Activated CD4-positive, alpha-beta memory T cell treated with anti-CD3 and anti-CD28 coated beads for 36 hours (primary cell): ENCODE measurements at regions not wholly inside any gene's neighbourhood (a gene's known extent, or its start where the extent isn't known, plus 50 kb on each side); places are given as distances from the start of the nearest gene placed in this dataset.

ENCODE experiments used
- CTCF ChIA-PET: fragments of 350-600 bp; sonication (Branson Sonifier 250); formaldehyde crosslinking; loops from one replicate; lab custom pipeline; 2021; ENCODE audit warnings: antibody characterized with exemption, inconsistent platforms; lab: Charles Lee
- POLR2A ChIA-PET: fragments of 350-600 bp; sonication (Branson Sonifier 250); formaldehyde crosslinking; loops from one replicate; lab custom pipeline; 2021; ENCODE audit warnings: antibody characterized with exemption; lab: Charles Lee
- DNase-seq: peaks from one replicate; pipeline ENCODE4 v3.0.0-alpha.2; 2020
- H3K27ac Mint-ChIP-seq: one replicate; pipeline ENCODE4 v1.8.0; 2021; ENCODE audit warnings: mixed read lengths
- H3K27me3 Mint-ChIP-seq: one replicate; pipeline ENCODE4 v1.8.0; 2021; ENCODE audit warnings: mixed read lengths
- H3K36me3 Mint-ChIP-seq: one replicate; pipeline ENCODE4 v1.8.0; 2021; ENCODE audit warnings: mixed read lengths
- H3K4me1 Mint-ChIP-seq: one replicate; pipeline ENCODE4 v1.8.0; 2021; ENCODE audit warnings: low read depth, mixed read lengths
- H3K4me3 Mint-ChIP-seq: one replicate; pipeline ENCODE4 v1.8.0; 2021; ENCODE audit warnings: mild to moderate bottlenecking, mixed read lengths
- H3K9me3 Mint-ChIP-seq: one replicate; pipeline ENCODE4 v1.8.0; 2021; ENCODE audit warnings: mixed read lengths
- intact Hi-C: fragments of 100-400 bp; cut with micrococcal nuclease; formaldehyde crosslinking; loops from one replicate; pipeline ENCODE4 v1.15.1; 2023

GRCh38 chr6:44048277-44048676 lies 79.0 kb downstream of the MRPL14 start:
- POLR2A ChIA-PET: no interaction called here
- Mint-ChIP-seq H3K27ac (no peak overlapping the region), H3K4me3 (no peak overlapping the region), H3K36me3 (no peaks in the 10 kb centered on the region), H3K9me3 (no peaks in the 10 kb centered on the region), H3K4me1 (peaks cover 4% of the 10 kb centered on the region), H3K27me3 (no peaks in the 10 kb centered on the region)
- CTCF ChIA-PET: interaction anchor here (0.7 to 1.1 kb wide), 2 partner anchors 11 to 380 kb away, joined by 3 read pairs; no protein-coding TSS in a partner anchor
- intact Hi-C loops: no loop called here
- DNase-seq: no peak

DNA sequence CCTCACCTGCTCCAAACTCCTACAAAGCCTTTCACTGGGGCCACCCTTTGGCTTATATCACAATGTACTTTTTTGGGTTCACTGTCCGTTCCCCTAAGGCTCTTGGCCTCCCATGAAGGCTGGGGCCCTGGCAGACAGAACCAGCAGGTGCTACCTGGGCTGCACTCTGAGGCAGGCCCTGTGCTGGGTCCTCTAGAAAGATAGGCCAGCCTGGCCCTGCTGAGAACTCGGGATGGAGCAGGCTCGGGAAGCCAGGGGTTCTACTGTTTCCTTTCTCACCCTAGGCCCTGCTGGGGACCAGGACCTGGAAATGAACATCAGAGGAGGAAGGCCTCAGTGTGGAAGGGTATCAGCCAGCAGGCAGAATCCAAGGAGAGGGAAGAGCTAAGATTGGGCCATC lies 79.5 kb downstream of the MRPL14 start:
- Mint-ChIP-seq H3K36me3 (no peaks in the 10 kb centered on the region), H3K4me3 (no peak overlapping the region), H3K4me1 (peaks cover 4% of the 10 kb centered on the region), H3K27me3 (no peaks in the 10 kb centered on the region), H3K27ac (no peak overlapping the region), H3K9me3 (no peaks in the 10 kb centered on the region)
- ChIA-PET CTCF (interaction anchor here (0.7 to 1.1 kb wide), 2 partner anchors 12 to 379 kb away, joined by 3 read pairs; no protein-coding TSS in a partner anchor), POLR2A (no interaction called here)
- DNase-seq: no peak
- intact Hi-C loops: no loop called here

DNA sequence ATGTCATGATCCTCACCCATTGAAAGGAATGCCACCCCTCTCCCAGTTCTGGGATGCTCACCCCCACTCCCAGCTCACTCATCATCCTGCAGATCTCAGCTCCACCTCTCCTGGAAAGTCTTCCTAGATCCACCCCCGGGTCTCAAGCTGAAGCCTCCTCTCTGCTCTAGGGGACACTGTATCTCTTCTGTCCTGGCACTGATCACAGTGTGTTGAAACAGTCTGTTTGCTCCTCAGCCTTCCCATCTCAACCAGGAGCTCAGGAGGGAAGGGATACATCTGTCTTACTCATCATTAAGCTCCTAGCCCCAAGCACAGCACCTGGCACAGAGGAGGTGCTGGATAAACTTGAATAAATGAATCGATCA lies 80.1 kb downstream of the MRPL14 start:
- Mint-ChIP-seq H3K36me3 (no peaks in the 10 kb centered on the region), H3K27ac (no peak overlapping the region), H3K27me3 (no peaks in the 10 kb centered on the region), H3K4me3 (no peak overlapping the region), H3K4me1 (peaks cover 4% of the 10 kb centered on the region), H3K9me3 (no peaks in the 10 kb centered on the region)
- intact Hi-C loops: no loop called here
- no peak for DNase-seq
- ChIA-PET POLR2A (no interaction called here), CTCF (no interaction called here)

- H3K4me3 Mint-ChIP-seq: no peak overlapping the region
- H3K9me3 Mint-ChIP-seq: no peaks in the 10 kb centered on the region
- no peaks in the 10 kb centered on the region for H3K36me3 Mint-ChIP-seq
- DNase-seq: no peak
- H3K27me3 Mint-ChIP-seq: no peaks in the 10 kb centered on the region
- intact Hi-C loops: no loop called here
- no peak overlapping the region for H3K27ac Mint-ChIP-seq
- POLR2A ChIA-PET: no interaction called here
- CTCF ChIA-PET: no interaction called here
- H3K4me1 Mint-ChIP-seq: peaks cover 6% of the 10 kb centered on the region
Measured at GRCh38 chr6:44046516-44047178, 80.6 kb downstream of the MRPL14 start.

- H3K4me3 Mint-ChIP-seq: no peak overlapping the region
- H3K9me3 Mint-ChIP-seq: no peaks in the 10 kb centered on the region
- intact Hi-C loops: no loop called here
- H3K27me3 Mint-ChIP-seq: no peaks in the 10 kb centered on the region
- H3K36me3 Mint-ChIP-seq: no peaks in the 10 kb centered on the region
- ChIA-PET CTCF (no interaction called here), POLR2A (no interaction called here)
- DNase-seq: no peak
- H3K4me1 Mint-ChIP-seq: peaks cover 7% of the 10 kb centered on the region
- no peak overlapping the region for H3K27ac Mint-ChIP-seq
Measured at GRCh38 chr6:44045672-44046015, 81.6 kb downstream of the MRPL14 start.

GRCh38 chr6:44044940-44045671 lies 82.1 kb downstream of the MRPL14 start:
- Mint-ChIP-seq H3K4me1 (peaks cover 7% of the 10 kb centered on the region), H3K9me3 (no peaks in the 10 kb centered on the region), H3K27ac (no peak overlapping the region), H3K27me3 (no peaks in the 10 kb centered on the region), H3K36me3 (no peaks in the 10 kb centered on the region), H3K4me3 (no peak overlapping the region)
- POLR2A ChIA-PET: no interaction called here
- CTCF ChIA-PET: no interaction called here
- DNase-seq: no peak
- intact Hi-C loops: no loop called here

DNA sequence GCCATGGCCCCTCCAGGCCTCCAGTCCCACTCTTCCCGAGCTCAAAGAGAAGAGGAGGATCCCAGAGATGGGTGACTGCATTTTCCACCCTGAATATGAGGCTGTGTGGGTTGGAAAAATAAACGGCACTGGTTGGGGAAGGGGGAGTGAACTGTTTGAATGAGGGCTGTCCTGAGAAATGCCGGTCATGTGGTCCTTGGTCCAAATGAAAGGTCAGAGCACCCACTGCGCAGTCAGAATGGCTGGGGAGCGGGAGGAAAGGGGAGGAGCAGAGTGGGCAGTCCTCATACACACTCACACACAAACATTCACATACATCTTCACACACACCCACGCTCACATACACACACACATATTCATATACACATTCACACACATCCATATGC lies 83.1 kb downstream of the MRPL14 start:
- H3K4me3 Mint-ChIP-seq: no peak overlapping the region
- no peaks in the 10 kb centered on the region for H3K36me3 Mint-ChIP-seq
- H3K9me3 Mint-ChIP-seq: no peaks in the 10 kb centered on the region
- H3K4me1 Mint-ChIP-seq: peaks cover 6% of the 10 kb centered on the region
- no peaks in the 10 kb centered on the region for H3K27me3 Mint-ChIP-seq
- no peak overlapping the region for H3K27ac Mint-ChIP-seq
- ChIA-PET POLR2A (no interaction called here), CTCF (no interaction called here)
- no peak for DNase-seq
- intact Hi-C loops: no loop called here

- no peak for DNase-seq
- intact Hi-C loops: no loop called here
- peaks cover 3% of the 10 kb centered on the region for H3K4me1 Mint-ChIP-seq
- CTCF ChIA-PET: no interaction called here
- POLR2A ChIA-PET: no interaction called here
- H3K9me3 Mint-ChIP-seq: no peaks in the 10 kb centered on the region
- no peaks in the 10 kb centered on the region for H3K27me3 Mint-ChIP-seq
- H3K27ac Mint-ChIP-seq: no peak overlapping the region
- no peak overlapping the region for H3K4me3 Mint-ChIP-seq
- no peaks in the 10 kb centered on the region for H3K36me3 Mint-ChIP-seq
Measured at GRCh38 chr6:44043479-44044153, 83.6 kb downstream of the MRPL14 start.

DNA sequence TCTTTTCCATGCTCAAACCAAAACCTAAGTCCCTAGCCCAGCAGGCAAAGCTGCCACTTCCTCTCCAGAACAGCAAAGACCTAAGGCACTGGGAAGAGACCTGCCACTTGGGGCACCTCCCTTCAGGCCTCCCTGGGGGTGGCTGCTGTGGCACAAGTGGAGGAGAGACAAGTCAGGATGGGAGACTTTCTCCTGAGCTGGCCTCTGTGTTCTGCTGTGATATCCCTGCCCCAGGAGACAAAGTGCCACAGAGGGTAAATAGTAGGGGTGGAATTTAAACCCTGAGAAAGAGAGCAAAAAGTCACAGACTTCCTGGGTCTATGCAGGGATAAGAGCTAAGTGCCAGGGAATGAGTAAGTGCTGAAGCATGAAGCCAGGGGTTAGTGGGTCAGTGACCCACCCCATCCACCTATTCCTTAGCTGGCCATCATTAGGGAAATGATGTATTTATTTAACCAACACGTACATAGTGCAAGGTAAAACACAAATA lies 84.2 kb downstream of the MRPL14 start:
- H3K9me3 Mint-ChIP-seq: no peaks in the 10 kb centered on the region
- H3K36me3 Mint-ChIP-seq: no peaks in the 10 kb centered on the region
- DNase-seq: no peak
- CTCF ChIA-PET: no interaction called here
- no peaks in the 10 kb centered on the region for H3K27me3 Mint-ChIP-seq
- H3K27ac Mint-ChIP-seq: no peak overlapping the region
- H3K4me1 Mint-ChIP-seq: peaks cover 3% of the 10 kb centered on the region
- intact Hi-C loops: no loop called here
- POLR2A ChIA-PET: no interaction called here
- no peak overlapping the region for H3K4me3 Mint-ChIP-seq

DNA sequence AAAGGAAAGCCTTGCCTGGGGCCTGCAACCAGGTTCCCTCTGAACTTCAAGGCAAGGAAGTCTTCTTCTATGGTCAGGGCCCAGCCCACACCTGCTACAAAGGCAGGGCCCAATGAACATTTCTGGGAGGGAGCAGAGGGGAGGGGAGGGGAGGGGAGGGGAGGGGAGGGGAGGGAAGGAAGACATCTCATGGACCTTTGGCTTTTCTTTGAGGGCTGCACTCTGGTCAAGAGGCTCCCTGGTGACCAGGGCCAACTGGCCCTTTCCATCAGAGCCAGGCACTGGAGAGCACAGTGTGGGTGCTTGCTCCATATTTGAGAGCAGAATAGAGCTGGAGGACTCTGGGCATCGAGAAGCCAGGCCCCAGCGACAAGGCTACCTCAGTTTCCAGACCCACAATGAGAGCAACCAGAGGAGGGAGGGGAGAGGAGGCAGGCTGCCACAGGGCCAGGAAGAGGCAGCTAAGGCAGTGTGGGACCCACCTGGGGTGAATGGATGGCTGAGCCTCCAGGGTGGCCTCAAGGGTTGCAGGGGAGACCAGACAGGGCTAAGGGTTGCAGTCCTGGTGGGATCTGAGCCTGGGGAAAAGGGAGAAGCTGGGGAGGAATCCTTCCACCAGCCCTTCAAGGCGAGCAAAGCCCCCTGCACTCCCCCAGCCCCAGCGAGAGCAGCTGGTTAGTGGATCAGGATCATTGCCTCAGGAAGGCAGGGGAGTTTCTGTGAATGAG lies 84.8 kb downstream of the MRPL14 start:
- Mint-ChIP-seq H3K9me3 (no peaks in the 10 kb centered on the region), H3K27me3 (no peaks in the 10 kb centered on the region), H3K4me3 (no peak overlapping the region), H3K27ac (no peak overlapping the region), H3K36me3 (no peaks in the 10 kb centered on the region), H3K4me1 (peaks cover 3% of the 10 kb centered on the region)
- ChIA-PET POLR2A (no interaction called here), CTCF (no interaction called here)
- DNase-seq: no peak
- intact Hi-C loops: no loop called here

- H3K27ac Mint-ChIP-seq: no peak overlapping the region
- CTCF ChIA-PET: no interaction called here
- POLR2A ChIA-PET: no interaction called here
- H3K27me3 Mint-ChIP-seq: no peaks in the 10 kb centered on the region
- intact Hi-C loops: no loop called here
- no peak for DNase-seq
- H3K4me1 Mint-ChIP-seq: peaks cover 3% of the 10 kb centered on the region
- H3K36me3 Mint-ChIP-seq: no peaks in the 10 kb centered on the region
- no peak overlapping the region for H3K4me3 Mint-ChIP-seq
- no peaks in the 10 kb centered on the region for H3K9me3 Mint-ChIP-seq
Measured at GRCh38 chr6:44041461-44042260, 85.6 kb downstream of the MRPL14 start.
